ENCODE measurements at regions not wholly inside any gene's neighbourhood (a gene's known extent, or its start where the extent isn't known, plus 50 kb on each side); places are given as distances from the start of the nearest gene placed in this dataset.
"Not testable (repeated sequence)": the region's sequence is repeated elsewhere in the genome, so short reads cannot be mapped to it uniquely, and the experiment has no call there.

- no peak for DNase-seq
Observed at GRCh38 chr9:12230708-12231107, 462.5 kb upstream of the TYRP1 start.

DNA sequence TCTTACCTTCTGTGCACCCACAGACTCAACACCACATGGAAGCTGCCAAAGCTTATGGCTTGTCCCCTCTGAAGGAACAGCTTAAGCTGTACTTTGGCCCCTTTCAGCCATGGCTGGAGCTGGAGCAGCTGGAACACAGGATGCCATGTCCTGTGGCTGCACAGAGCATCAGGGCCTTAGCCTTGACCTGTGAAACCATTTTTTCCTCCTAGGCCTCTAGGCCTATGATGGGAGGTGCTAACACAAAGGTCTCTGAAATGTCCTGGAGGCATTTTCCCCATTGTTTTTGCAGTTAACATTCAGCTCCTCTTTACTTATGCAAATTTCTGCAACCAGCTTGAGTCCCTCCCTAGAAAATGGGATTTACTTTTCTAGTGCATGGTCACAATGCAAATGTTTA is 461.4 kb upstream of the TYRP1 start:
- no peak for DNase-seq

- DNase-seq = no peak
Observed at GRCh38 chr9:12232836-12233235, 460.3 kb upstream of the TYRP1 start.

DNA sequence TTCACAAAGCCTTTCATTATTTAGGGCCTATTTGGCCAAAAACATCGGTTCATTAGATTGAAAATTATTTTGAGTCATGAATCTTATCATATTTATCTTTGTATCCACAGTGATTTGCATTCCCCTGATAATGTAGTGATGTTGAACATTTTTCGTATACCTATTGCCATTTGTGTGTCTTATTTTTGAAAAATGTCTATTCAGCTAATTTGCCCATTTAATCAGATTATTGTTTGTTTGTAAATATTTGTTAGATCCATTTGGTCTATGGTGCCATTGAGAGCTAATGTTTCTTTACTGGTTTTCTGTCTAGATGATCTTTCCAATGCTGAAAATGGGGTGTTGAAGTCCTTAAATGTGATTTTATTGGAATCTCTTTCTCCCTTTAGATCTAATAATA is 439.2 kb upstream of the TYRP1 start:
- no peak for DNase-seq

GRCh38 chr9:12266758-12267157 is 426.4 kb upstream of the TYRP1 start:
- DNase-seq = no peak

DNA sequence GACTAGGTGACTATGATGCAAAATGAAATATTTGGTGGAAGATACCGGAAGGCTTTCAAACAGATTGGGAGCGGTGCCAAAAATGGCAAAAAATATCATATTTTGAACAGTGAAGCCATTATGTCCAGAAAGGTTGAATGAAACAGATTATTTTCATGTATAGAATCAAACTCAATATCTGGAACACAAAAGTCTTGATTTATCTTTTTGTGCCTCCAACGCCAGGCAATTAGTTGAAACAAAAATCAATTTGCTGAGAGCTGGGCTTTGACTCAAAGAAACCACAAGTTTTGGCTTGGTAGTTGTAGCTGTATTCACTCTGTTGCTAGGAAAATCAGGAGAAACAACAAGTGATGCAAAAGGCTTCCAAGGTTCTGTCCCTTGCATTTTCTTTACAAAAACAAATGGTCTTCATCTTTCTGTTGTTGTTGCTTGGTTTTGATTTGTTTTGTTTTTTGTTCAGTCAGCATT is 421.7 kb upstream of the TYRP1 start:
- DNase-seq = peak in 3 of 56 donors; percentile 4 to 15 (median 4)

GRCh38 chr9:12272471-12273120 is 420.6 kb upstream of the TYRP1 start:
- DNase-seq = no peak

- peak in 15 of 56 donors; percentile 2 to 56 (median 18) for DNase-seq
Observed at GRCh38 chr9:12274577-12274976, 418.6 kb upstream of the TYRP1 start.

- no peak for DNase-seq
Observed at GRCh38 chr9:12276505-12276904, 416.7 kb upstream of the TYRP1 start.

DNA sequence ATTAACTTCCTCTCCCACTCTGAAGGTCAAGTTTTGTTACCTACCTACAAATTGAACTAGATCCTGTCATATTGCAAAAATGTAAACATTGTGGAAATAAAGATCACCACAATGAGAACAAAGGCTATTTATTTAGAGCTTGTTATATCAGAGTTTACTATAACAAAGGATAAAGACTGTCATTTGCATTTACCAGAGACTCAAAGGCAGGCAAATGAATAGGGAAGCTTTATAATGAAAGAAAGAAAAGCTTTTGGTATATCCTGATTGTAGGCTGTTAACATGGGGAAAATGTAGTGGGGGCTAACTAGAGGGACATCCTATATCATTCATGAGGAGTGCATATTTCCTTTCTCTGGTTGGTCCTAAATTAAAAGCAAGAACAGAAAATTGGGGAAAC is 403.5 kb upstream of the TYRP1 start:
- DNase-seq = no peak

DNA sequence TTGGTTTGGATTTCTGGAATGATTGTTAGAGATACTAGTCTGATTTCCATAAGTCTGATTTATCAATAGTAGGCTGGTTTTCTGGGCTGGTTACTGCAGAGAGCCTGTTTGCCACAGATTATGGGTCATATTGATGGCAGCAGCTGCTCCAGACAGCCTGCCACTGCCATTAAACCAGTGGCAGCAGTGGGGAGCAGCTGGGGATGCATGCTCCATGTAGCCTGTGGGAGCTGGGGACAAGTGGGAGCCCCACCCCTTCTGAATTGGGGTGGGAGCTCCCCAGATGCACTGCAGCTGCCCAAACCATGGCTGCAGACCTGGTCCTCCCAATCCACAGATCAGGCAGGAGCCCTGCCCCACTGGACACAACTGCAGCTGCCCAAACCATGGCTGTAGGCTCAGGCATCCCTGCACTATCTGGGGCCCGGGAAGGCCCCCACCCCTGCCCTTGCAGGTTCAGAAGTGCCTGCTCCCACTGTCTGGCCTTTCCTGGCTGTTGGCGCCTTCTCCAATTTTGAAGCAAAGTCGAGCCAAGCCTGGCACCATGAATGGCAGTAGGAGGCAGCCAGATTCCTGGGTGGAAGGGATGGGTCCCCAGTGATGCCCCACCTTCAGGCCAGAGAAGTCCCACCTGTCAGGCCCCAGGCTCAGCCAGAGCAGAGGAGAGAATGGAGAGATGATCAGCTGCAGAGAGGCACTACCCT is 402.9 kb upstream of the TYRP1 start:
- DNase-seq = no peak

DNA sequence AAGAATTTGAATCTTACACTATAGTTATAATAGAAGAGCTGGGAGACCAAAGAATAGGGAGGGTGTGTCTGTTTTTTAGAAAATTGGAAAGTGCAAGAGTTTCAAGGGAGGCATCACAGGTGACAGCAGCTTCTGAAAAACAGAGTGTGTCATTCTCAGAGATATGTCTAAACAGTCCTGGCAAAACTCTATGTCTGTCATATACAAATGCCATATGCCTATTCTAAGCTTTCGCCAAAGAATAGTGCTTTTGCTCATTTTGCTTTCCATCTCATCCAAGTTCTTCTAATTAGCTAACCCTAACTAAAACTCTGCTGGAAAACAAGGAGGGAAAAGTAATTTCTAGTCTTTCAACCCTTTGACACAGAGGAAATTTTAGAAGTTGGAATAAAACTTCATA is 388.0 kb upstream of the TYRP1 start:
- no peak for DNase-seq

GRCh38 chr9:12314589-12314988 is 378.6 kb upstream of the TYRP1 start:
- DNase-seq = no peak

GRCh38 chr9:12318732-12319685 is 374.2 kb upstream of the TYRP1 start:
- DNase-seq = no peak

GRCh38 chr9:12329623-12329985 is 363.6 kb upstream of the TYRP1 start:
- DNase-seq = no peak

GRCh38 chr9:12333966-12334365 is 359.2 kb upstream of the TYRP1 start:
- DNase-seq = not testable (repeated sequence)

DNA sequence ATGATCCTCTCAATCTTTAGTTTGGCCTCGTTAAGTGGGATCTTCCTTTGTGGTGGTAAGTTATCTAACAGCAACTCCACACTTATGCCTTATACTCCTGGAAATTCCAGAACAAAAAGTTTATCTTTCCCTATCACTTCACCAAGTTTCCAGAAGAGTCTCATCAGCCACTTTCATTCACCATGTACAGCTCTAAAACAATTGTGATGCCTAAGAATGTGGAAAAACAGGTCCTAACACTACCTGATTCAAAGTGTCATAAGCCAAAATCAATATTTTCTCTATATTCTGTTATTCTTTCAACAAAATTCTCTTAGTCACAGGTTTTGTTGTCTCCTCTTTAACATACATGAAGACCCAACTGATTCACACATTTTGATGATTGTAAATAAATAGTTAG is 342.4 kb upstream of the TYRP1 start:
- no peak for DNase-seq

GRCh38 chr9:12351293-12352044 is 341.7 kb upstream of the TYRP1 start:
- no peak for DNase-seq

- no peak for DNase-seq
Observed at GRCh38 chr9:12352045-12352315, 341.2 kb upstream of the TYRP1 start.

DNA sequence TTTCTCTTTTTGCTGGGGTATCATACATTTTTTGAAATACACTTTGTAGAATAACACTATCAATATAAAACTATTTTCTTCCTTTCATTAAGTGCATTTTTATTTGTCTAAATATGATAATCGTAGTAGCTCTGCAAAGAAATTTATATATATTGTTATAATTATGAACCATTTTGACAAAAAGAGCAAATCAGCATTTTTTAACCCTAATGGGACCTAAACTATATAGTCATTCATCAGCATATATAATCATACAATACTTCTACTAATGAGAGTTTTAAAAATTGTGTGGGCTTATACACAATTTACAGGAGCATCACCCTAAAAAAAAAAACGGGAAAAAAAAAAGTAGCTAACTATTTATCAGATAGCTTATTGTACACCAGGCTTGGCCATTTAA is 329.7 kb upstream of the TYRP1 start:
- no peak for DNase-seq

GRCh38 chr9:12368569-12368968 is 324.6 kb upstream of the TYRP1 start:
- no peak for DNase-seq
